ENCODE measurements at regions not wholly inside any gene's neighbourhood (a gene's known extent, or its start where the extent isn't known, plus 50 kb on each side); places are given as distances from the start of the nearest gene placed in this dataset.

- TF ChIP-seq CTCF (IDR thresholded peaks at IDR 0.05) (no peak), EP300 (IDR thresholded peaks at IDR 0.05) (no peak), POLR2A (IDR thresholded peaks at IDR 0.05; ENCODE audit: low read depth) (no peak), POLR2AphosphoS5 (IDR thresholded peaks at IDR 0.05) (no peak)
Measured at GRCh38 chr2:107728586-107728985, 98.1 kb upstream of the RGPD4 start.

All from esophagus muscularis mucosa (tissue), 4 donors.